ENCODE measurements at regions not wholly inside any gene's neighbourhood (a gene's known extent, or its start where the extent isn't known, plus 50 kb on each side); places are given as distances from the start of the nearest gene placed in this dataset.
A peak's percentile ranks its signal among the peaks of the same experiment; 100 is the strongest.

GRCh38 chr3:31442755-31443154 is 90.0 kb upstream of the STT3B start:
- no peak for ATAC-seq (ENCODE audit: low FRiP score in 2 of 2)
- WGBS, 2 donors, result 56 to 76% methylated on average over 2 of the region's 2 CpGs
- no peak for TF ChIP-seq EP300 (IDR thresholded peaks at IDR 0.05)
- TF ChIP-seq POLR2AphosphoS5 (IDR thresholded peaks at IDR 0.05), result no peak
- no peak for TF ChIP-seq POLR2A (IDR thresholded peaks at IDR 0.05)
- no peak for TF ChIP-seq CTCF (IDR thresholded peaks at IDR 0.05)

GRCh38 chr3:31444220-31445142 is 88.2 kb upstream of the STT3B start:
- H3K27ac ChIP-seq, result no peak overlapping the region
- peaks cover 0 to 6% (median 0%) of the 10 kb centered on the region in 4 donors for H3K4me1 ChIP-seq
- TF ChIP-seq POLR2A (IDR thresholded peaks at IDR 0.05) (no peak), EP300 (IDR thresholded peaks at IDR 0.05) (no peak), CTCF (IDR thresholded peaks at IDR 0.05) (no peak), POLR2AphosphoS5 (IDR thresholded peaks at IDR 0.05) (no peak)
- H3K27me3 ChIP-seq, result no peaks in the 10 kb centered on the region
- no peaks in the 10 kb centered on the region for H3K9me3 ChIP-seq
- no peak for DNase-seq
- H3K36me3 ChIP-seq, result no peaks in the 10 kb centered on the region
- ATAC-seq (ENCODE audit: low FRiP score in 2 of 2), result no peak
- 78 to 86% methylated on average over 6 of the region's 6 CpGs for WGBS, 2 donors
- no peak overlapping the region for H3K4me3 ChIP-seq

More at GRCh38 chr3:31442755-31443154, 90.0 kb upstream of the STT3B start:
- H3K4me1 ChIP-seq, result peaks cover 0 to 6% (median 0%) of the 10 kb centered on the region in 4 donors
- H3K27me3 ChIP-seq, result no peaks in the 10 kb centered on the region
- H3K4me3 ChIP-seq, result no peak overlapping the region
- no peaks in the 10 kb centered on the region for H3K36me3 ChIP-seq
- no peak for DNase-seq
- H3K27ac ChIP-seq, result no peak overlapping the region
- H3K9me3 ChIP-seq, result no peaks in the 10 kb centered on the region

DNA sequence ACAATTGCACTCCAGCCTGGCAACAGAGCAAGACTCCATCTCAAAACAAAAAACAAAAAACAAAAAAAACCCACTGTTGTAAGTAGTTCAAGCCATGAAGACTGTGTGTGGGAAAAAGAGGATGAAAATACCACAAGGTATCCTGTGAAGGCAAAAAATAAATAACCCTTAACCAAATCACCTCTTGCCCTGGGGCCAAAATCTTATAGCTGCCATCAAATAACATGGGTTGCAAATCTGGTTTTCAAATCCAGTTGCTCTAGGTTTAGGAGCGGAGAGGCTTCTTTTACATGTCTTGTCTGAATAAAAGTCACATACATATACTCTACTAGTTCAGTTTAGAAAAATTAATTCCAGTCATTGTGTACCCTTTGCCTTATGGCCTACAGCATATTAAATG is 87.0 kb upstream of the STT3B start:
- TF ChIP-seq EP300 (IDR thresholded peaks at IDR 0.05) (no peak), CTCF (IDR thresholded peaks at IDR 0.05) (no peak), POLR2AphosphoS5 (IDR thresholded peaks at IDR 0.05) (no peak), POLR2A (IDR thresholded peaks at IDR 0.05) (no peak)

GRCh38 chr3:31448035-31448881 is 84.5 kb upstream of the STT3B start:
- Histone ChIP-seq H3K27ac (no peak overlapping the region), H3K27me3 (no peaks in the 10 kb centered on the region), H3K9me3 (peaks cover 0 to 5% (median 0%) of the 10 kb centered on the region in 4 donors), H3K36me3 (no peaks in the 10 kb centered on the region), H3K4me1 (no peaks in the 10 kb centered on the region), H3K4me3 (no peak overlapping the region)
- TF ChIP-seq POLR2AphosphoS5 (IDR thresholded peaks at IDR 0.05) (no peak), CTCF (IDR thresholded peaks at IDR 0.05) (peak; percentile 14 to 60 (median 44))
- WGBS, 2 donors, result 81 to 100% methylated on average over 1 of the region's 1 CpG
- ATAC-seq (ENCODE audit: low FRiP score in 2 of 2) (peak in 1 of 2 donors; percentile 57), DNase-seq (peak; percentile 15 to 48)

More for the DNA sequence above, 87.0 kb upstream of the STT3B start:
- ATAC-seq (ENCODE audit: low FRiP score in 2 of 2) (no peak), DNase-seq (no peak)
- Histone ChIP-seq H3K4me1 (no peaks in the 10 kb centered on the region), H3K4me3 (no peak overlapping the region), H3K27ac (no peak overlapping the region), H3K27me3 (no peaks in the 10 kb centered on the region), H3K36me3 (no peaks in the 10 kb centered on the region), H3K9me3 (peaks cover 0 to 5% (median 0%) of the 10 kb centered on the region in 4 donors)
- WGBS, 2 donors, result 93 to 97% methylated on average over 1 of the region's 1 CpG
